NCI-H2227 treated with DMSO at 0.1 percent for 48 hours (cell line): ENCODE measurements at regions not wholly inside any gene's neighbourhood (a gene's known extent, or its start where the extent isn't known, plus 50 kb on each side); places are given as distances from the start of the nearest gene placed in this dataset.

Experiments
- DNase-seq: peaks from one replicate; lab custom pipeline; 2025; lab: John Stamatoyannopoulos, UW

DNA sequence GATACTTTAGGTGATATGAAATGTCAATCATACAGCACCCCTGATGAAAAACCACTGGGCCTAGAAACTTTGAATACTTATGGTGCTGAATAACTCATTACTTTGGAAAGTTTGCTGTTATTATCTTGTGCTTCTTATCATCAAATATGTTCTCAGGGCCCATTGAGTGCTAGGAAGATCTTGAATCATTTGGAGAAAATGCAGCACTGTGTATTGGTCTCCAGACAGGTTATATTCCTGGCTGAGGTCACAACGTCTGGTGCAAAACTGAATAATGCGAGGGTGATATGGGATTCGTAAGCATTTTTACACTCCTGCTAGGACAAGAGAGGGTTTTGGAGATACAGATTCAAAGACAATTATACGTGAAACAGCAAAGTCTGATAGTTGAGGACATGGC, 249.4 kb upstream of the TNC start:
- DNase-seq, result no peak

DNA sequence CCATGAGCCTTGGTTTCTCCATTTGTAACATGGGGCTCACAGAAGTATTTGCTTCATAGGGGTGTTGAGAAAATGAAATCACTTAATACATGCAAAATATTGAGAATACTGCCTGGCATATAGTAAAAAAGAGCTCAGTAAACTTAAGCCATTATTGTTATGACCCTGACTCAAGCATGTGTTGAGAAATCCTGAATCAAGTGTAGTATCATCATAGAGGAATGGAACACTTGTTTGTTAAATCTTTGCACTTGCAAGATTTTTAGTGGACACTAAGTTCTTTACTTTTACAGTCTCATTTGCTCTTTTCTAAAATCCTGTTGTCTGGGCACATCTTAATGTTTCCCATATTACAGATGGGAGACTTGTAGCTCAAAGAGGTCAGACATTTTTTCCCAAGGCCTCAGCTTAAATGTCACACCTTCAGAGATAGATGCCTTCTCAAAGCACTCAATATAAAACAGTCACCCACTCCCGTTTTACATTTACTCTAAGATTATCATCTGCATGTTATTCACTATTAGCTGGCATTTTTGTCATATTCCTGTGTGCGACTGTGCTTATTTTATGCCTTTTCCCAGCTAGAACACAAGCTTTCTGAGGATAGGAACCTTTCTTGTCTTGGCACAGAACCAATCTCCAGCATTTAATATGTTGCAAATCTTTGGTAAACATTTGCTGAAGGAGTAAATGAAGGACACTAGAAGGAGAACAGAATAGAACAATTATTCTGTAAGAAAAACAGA, 250.0 kb upstream of the TNC start:
- DNase-seq, result no peak

DNA sequence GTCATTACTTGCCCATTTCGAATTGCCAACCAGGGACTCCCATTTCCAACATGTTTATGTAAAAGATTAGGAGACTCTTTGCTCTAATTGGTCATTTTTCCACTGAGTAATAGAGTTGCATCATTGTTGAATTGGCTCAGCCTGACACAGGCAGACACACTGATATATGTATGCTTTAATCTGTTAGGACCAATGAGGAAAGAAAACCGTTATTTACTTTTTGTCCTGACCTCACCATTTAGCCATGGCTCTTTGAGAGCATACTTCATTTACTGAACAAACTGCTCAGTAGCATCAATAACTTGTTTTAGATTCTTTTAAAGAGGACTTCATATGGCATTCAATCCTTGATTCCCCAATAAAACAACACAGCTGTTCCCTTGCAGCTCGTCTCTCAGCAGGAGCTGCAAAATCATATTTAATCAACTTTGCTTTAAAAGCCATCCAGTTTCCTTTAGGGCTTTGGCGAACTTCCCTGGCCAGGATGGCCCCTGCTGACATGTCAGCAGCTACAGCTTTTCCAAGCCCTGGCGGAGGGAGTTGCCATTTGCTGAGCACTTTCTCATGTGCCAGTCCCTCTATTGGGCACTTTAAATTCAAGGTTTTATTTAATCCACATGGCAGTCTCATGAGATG, 251.5 kb upstream of the TNC start:
- DNase-seq, result no peak

DNA sequence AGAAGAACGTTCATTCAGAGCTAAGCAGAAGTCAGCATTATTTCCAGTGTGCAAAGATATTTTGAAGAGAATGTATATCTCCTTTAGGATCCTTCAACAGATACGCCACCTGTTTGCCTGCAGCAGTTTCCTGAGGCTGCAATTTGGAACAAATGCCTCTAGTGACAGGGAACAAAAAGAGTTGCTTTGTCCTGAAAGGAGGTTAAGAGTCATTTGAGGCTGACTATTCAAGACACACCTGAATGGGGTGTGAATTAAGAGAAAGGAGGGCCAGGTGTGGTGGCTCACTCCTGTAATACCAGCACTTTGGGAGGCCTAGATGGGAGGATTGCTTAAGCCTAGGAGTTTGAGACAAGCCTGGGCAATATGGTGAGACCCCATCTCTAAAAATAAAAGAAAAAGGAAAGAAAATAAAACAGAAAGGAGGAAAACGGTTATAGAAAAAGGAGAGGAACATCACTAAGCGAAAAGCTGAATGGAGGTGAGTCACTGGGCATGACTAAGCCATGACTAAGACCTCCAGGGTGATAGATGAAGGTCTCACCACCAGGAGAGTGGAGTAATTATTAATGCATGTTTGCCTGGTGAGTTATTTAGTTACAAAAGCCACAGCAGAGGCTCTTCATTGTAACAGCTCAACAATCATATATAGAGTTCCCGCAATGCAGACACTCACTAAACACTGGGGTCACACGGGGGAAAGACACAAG, 255.2 kb upstream of the TNC start:
- no peak for DNase-seq

DNA sequence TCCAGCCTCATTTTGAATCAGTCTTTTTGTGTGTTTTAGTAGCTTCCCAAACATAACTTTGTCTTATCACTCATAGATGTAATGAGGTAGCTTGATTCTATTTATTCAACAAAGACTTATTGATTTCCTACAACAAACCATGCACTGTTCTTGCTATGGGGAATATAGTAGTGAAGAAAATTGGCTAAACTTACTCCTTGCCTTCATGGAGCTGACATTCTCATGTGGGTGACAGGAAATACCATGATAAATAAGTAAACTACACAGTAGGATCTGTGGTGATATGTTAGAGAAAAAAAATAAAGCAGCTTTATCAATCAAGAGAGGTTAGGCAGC, 255.7 kb upstream of the TNC start:
- no peak for DNase-seq

DNA sequence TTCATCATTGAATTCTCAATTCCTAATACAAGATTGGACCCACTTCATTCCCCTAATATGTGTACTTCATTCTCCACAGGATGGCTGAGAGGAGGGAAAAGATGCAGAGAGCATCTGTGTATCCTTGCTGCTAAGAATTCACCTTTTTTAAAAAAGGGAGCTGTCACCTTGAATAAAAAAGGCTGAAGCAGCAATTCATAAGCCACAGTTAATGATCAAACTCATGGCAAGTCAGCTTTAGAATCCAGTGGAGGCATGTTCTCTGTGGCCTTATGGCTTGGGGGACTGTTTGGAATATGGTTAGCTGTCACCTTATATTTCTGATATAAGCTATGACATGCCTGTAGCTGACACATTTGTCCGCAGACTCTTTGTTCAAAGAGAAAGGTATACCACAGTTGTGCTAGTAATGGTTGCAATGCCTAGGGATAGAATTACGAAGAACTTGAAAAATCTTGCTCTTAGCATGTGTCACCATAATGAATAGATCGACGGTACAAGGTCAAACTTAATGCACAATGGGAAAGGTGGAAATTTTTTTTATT, 256.8 kb upstream of the TNC start:
- DNase-seq, result no peak

DNA sequence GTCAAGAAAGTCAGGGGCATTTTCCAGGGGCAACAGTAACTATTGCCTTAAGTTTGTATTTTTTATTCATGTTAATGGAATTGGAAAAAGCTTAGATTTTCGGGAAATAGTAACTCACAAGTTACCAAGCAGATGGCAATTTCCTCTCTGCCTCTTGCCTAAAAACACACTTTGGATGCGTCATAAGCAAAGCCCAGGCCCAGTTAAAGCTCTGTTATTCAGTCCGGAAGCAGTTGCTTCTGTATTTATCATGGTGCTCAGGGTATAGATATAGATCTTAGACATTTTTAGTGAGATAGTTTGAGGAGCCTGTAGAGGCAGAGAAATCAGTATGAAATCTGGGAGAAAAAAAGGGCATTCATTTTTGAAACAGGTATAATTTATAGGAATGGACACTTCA, 260.3 kb upstream of the TNC start:
- no peak for DNase-seq

DNA sequence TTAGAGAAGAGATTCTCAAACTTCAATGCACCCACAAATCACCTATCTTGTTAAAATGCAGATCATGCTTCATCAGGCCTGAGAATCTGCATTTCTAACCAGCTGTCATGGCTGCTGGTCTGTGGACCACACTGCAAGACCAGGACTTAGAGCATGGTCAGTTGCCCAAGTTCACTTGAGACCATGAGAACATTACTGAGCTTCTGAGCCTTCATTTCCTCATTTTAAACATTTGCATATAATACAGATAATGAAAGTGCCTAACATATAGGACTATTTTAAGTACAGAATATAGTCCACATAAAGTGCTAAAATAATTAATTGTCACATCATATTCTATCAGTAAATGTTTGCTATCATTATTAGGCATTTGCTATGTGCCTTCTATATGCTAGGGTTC, 260.8 kb upstream of the TNC start:
- DNase-seq, result no peak

DNA sequence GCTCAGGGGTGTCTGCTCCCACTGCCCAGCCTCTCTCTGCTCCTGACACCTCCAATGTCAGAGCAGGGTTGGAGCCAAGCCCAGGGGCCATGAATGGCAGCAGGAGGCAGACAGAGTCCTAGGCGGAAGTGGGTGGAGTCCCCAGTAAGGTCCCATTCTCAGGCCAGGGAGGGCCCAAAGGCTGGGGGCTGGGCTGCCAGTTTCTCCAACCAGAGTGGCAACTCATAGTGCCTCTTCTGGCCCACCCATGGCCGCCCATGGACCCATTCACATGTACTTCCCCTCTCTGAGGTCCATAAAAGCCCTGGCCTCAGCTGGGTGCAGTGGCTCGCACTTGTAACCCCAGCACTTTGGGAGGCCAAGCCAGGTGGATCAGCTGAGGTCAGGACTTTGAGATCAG, 261.8 kb upstream of the TNC start:
- DNase-seq, result no peak

DNA sequence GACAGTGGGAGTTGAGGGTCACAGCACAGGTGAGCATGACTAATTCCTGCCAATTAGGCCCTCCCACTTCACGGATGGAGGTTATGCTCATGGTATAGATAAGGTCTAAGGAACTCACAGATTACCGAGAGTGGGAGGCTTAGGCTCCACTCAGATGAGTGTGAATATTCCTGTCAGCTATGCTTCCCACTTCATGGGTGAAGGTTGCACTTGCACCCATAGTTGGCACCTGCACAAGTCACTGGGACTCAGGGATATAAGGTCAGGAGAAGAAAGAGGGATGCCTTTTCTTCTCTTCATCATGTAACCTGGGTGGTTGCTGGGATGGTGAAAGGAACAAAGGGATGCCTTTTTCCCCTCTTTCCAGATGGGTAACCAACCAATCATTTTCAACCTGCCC, 264.9 kb upstream of the TNC start:
- no peak for DNase-seq

DNA sequence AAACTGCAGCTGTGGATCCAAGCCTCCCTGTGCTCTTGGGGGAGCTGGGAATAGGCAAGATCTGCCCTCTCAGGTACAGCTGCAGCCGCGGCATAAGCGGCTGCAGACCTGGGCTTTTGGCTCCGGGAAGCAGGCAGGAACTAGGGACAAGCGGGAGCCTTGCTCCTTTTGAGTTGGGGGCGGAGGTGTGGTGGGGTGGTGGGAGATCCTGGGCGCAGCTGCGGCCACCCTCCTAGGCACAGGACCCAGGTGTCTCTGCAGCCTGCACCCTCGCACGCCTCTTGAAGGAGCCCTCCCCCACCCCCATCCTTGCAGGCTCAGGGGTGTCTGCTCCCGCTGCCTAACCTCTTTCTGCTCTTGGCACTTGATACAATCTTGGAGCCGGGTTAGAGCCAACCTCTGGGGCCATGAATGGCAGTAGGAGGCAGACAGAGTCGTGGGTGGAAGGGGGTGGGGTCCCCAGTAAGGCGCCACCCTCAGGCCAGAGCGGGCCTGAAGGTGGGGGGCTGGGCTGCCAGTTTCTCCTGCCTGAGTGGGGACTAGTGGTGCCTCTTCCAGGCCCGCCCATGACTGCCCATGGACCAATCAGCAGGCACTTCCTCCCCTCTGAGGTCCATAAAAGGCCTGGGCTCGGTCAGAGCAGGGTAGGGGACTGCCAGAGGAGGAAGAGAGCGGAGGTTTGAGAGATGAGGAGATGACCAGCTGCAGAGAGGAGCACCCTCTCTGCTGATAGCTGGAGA, 267.6 kb upstream of the TNC start:
- no peak for DNase-seq

DNA sequence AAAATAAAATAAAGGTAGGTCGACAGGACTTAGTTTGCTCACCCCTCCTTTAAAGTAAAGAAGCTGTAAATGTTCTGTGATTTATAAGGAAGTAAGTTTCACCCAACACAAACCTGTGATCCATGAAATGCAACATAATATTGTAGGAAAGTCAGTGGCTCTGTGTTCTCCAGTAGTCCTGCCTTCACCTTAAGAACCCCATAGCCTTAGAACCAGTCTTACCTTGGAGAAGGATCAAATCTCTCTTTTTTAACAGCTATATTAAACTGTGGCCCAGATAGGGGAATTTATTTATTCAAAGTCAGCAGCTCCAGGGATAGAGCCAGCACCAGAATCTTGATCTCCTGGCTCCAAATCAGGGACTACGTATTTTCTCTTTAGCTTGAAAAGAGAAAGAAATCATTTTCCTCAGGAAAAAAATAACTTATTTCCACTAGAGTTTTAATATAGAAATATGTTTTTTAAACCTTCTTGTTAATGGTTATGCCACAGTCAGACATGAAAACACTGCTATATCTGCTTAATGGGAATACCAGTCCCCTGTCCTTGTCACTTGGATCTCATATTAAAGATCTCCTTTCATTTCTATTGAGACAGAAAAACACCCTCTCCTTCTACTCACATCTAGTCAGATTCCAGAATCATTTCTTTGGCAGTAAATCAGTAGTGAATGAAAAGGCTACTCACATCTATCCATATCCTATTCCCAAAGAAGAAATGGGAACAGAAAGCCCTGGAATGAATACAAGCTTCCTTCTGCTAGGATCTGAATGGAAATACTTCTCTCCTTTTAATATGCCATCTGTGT, 269.2 kb upstream of the TNC start:
- no peak for DNase-seq

DNA sequence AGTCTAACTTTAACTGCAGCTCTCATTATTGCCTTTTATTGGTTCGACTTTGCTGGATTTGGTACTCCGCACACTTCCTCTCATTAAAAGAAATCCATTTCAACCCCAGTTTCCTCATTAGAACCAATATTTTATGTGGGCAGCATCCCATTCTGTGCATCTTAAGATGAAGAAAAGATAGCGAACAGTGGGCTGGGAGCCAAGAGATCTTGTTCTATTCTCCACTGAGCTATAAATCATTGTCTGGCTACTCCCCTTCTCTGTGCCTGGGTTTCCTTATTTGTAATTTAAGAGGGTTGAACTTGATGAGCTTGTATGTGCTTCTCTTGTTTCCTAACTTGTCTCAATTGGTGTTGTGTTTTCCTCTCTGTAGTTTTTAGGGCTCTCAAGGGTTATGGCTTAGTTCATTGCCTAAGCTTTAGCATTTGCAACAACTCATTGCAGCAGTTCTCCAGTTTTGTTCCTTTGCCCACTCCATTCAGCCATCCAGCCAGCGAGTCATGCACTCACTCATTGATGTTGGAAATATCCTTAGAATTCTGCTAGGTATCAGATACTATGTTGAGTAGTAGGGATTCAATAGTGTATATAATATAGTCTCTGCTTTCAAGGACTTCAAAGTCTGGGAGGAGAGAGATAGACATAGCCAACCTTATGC, 273.3 kb upstream of the TNC start:
- no peak for DNase-seq

DNA sequence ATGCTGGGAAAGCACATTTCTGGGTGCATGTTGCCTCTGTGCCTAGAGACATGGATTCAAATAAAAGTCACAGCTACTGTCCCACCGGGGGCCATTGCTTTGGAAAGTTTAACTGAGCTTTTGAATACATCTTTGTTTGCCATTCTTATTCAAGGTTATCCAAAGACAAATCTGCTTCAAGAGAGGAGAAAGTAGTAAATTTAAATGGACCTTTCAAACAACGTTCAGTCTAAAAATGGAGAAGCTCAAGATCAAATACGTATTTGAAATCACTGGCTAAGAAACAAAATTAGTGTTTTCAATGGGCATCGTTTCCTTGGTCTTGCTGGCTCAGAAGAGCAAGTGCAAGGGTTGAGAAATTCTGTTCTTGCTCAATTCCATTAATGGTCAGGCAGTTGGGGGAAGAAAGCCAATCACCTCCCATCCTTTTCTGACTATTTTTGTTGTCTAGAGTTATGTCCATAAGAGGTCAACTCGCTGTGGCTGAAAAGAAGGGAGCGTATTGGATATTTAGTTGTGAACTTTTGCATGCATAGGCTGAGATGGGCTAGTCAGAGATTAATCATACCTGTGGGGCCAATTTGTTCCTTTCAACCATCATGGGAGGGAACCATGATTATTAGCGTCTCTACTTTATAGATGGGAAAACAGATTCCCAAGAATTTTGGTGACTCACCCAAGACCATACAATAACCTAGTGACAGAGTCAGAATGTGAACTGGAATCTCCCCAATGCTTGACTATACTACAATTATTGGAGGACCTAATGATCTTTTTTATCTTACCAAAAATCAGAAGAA, 276.2 kb upstream of the TNC start:
- no peak for DNase-seq

DNA sequence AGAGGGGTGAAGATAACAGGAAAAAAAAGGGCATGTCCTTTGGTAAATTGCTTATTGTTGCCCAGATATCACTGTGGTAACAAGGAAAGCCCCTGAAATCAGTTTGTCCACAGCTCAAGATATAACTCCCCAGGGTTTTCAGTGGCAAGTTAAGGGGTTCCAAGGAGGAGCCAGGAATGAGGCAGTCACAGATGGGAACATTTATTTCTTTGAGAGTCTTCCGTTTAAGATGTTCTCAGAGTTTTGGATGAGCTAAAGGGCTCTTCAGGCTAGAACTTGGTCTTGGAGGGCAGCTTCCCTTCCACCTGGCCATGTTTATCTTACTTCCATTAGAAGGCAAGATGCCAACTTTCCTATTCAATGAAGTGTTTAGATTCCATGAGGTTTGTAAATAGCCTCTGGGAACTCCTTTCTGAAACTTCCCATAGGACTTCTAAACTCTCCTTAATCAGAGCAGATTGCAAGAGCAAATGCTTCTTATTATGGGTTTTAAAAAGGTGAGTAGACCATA, 277.6 kb upstream of the TNC start:
- no peak for DNase-seq

DNA sequence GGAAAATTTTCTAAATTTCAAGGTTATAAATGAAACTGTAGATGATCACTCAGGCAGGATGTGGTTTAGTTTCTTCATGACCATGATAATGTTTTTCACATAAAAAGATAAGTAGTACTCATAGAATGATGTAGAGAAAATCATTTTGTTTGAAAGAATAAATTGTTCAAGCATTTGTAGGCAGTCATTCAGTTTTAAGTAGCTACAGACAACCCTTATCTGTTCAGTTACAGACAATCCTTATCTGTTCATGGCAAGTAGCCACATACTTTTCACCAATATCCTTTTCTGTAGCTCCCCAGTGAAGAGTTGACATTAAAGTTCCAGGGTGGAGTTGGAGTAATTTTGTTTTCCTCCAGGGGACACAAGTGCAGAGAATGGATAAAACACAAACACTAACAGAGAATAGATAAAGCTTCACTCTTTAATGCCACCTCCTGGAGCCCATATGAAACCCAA, 278.1 kb upstream of the TNC start:
- no peak for DNase-seq

DNA sequence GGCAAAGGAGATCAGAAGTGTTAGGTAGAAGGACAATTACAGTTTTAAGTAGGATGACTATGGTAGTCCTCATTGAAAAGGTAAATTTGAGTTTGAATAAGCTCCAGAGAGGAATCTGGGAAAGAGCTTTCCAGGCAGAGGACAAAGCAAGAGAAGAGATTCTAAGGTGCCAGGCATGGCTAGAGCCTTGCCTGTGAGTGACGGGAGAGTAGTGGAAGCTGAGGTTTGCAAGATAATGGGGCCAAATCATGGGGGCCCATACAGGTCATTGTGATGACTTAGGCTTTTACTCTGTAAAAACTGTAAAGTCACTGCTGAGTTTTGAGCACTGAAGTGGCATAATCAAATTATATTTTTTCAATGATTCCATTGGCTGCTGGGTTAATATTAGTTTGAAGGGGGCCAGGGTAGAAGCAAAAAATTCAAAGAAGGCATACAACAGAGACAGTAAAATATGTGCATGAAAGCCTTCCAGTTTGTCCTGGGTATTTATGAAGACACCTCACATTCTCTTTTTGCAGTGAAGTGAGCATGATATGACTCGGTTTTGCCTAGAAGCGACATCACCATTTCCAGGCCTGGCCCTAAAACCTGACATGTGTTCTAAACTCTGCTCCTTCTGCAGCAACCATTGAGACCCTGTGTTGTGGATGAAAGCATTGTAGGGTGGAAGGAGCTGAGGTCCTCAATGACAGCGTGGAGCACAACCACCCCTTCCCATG, 279.8 kb upstream of the TNC start:
- DNase-seq, result no peak

DNA sequence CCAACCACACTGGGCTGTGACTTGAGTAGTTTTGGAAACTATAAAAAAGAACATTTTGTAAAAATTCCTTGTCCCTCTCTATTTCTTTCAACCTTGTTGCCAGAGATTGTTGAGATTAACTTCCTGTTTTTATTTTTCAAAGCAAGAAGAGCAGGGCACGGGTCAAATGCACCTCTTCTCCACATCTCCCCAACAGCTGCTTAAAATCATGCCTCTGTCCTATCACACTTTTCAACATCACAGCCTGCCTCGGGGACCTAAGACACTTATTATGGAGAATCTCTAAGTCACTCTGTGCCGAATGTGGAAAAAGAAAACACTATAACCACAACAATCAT, 280.3 kb upstream of the TNC start:
- no peak for DNase-seq

DNA sequence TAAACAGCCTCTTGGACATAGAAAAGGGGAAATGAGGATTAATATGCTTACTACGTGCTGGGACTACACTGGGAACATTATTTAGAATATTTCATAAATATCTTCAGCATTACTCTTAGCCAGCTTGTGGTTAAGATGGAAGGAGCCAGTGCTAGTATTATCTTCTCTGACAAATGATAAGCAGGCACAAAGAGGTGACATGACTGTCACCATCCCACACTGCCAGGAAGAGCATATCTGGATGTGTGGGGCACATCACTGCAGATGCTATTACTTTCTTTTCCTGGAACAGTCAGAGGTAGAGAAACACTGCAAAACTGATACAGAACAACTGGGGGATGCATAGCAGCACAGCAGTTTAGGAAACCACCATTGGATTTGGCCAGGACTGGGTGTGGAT, 281.0 kb upstream of the TNC start:
- DNase-seq, result no peak

DNA sequence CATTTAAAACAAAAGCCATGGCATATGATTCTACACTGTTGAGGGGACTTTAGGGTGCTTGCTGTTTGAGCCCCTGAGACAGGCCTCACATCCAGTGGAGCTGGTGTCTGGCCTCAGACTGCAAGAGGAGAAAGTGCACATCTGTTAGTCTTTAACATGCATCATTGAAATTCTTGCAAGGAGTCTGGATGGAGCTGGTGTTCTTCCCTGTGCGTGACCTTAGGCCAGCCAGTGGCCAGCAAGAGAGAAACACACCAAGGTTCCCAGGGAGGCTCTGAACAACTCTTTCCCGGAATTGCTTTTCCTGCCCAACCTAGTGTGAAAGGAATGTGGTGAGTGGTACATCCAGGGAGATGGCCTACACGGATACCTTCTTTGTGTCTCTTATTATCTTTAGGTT, 282.8 kb upstream of the TNC start:
- no peak for DNase-seq
